Globus pallidus (tissue), 1 donor: ENCODE measurements at regions not wholly inside any gene's neighbourhood (a gene's known extent, or its start where the extent isn't known, plus 50 kb on each side); places are given as distances from the start of the nearest gene placed in this dataset.
"Not testable (repeated sequence)": the region's sequence is repeated elsewhere in the genome, so short reads cannot be mapped to it uniquely, and the experiment has no call there.

ENCODE experiments used
- DNase-seq: peaks from one replicate; pipeline ENCODE4 v3.0.0-alpha.2; 2015; ENCODE audit warnings: low spot score

DNA sequence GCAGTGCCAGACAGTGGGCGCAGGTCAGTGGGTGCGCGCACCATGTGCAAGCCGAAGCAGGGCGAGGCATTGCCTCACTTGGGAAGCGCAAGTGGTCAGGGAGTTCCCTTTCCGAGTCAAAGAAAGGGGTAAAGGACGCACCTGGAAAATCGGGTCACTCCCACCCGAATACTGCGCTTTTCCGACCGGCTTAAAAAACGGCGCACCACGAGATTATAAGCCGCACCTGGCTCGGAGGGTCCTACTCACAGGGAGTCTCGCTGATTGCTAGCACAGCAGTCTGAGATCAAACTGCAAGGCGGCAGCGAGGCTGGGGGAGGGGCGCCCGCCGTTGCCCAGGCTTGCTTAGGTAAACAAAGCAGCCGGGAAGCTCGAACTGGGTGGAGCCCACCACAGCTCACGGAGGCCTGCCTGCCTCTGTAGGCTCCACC lies 77.9 kb downstream of the NR4A2 start:
- not testable (repeated sequence) for DNase-seq

DNA sequence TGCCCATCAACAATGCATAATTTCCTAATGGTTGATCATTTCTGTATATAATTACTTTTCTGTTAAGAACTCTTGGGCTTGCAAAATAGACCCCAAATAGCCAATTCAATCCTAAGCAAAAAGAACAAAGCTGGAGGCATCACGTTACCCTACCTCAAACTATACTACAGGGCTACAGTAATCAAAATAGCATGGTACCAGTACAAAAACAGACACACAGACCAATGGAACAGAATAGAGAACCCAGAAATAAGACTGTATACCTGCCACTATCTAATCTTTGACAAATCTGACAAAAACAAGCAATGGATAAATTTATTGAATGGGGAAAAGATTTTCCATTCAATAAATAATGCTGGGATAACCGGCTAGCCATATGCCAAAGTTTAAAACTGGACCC lies 78.8 kb downstream of the NR4A2 start:
- no peak for DNase-seq

DNA sequence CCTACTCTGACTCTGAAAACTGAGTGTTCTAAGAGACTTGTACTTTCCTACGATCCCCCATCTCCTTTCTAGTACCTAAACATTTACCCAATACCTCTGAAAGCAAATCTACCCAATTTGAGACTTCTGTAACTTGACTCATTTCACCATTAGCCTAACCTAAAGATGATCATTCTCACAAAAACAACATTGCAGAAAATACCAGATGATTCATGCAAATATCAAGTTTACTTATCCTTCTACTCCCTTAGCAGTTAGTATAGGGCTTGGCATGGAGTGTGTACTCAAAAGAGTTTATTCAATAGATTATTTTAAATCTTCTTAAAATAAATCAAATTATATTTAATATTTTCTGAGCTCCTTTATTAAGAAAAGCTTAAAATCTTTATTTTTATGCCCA lies 89.6 kb downstream of the NR4A2 start:
- DNase-seq = no peak

DNA sequence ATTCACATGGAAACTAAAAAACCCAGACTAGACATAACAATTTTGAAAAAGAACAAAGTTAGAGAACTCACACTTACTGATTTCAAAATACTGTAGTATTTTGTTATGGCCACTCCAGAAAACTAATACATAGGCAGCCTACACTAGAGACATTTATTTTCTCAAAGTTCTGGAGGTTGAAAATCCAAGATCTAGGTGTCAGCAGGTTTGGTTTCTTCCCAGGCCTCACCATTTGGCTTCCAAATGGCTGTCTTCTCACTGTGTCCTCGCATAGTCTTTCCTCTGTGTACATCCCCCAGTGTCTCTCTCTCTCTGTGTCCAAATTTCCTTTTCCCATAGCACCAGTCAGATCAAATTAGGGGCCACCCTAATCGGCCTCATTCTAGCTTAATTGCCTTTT lies 95.0 kb downstream of the NR4A2 start:
- no peak for DNase-seq

DNA sequence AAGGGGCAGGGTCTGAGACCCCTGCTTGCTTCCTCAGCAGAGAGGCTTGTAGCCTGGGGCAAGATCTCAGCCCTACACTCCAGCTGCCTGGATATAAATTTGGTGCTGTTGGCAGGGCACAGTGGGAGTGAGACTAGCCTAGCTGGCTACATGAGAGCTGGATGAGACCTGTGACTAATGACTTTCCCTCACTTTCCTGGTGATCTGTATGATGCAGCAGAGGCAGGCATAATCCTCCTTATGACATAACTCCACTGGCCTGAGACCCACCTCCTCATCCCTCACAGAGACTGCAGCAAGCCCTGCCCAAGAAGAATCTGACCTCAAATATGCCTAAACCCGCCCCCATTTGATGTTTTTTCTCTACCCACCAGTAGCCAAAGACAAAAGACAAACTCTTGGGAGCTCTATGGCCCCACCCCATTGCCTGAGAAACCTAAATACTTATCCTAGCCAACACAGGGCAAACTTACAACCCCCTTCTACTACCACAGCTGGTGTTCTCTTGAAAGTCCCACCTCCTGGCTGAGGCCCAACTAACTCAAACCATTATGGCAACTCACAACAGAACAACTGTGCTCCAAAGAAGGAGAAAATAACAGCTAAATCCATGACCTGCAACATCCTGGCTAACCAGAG lies 102.7 kb downstream of the NR4A2 start:
- no peak for DNase-seq

DNA sequence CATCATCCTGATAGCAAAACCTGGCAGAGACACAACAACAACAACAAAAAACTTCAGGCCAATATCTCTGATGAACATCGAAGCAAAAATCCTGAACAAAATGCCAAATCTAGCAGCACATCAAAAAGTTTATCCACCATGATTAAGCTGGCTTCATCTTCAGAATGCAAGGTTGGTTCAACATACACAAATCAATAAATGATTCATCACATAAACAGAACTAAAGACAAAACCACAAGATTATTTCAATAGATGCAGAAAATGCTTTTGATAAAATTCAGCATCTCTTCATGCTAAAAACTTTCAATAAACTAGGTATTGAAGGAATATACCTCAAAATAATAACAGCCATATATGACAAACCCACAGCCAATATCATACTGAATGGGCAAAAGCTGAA lies 109.2 kb downstream of the NR4A2 start:
- not testable (repeated sequence) for DNase-seq

DNA sequence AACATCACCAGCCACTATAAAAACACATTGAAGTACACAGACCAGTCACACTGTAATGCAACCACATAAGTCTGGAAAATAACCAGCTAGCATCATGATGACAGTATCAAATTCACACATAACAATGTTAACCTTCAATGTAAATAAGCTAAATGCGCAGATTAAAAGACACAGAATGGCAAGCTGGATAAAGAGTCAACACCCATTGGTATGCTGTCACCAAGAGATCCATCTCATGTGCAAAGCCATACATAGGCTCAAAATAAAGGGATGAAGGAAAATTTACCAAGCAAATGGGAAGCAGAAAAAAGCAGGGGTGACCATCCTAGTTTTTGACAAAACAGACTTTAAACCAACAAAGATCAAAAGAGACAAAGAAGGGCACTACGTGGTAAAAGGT lies 110.8 kb downstream of the NR4A2 start:
- DNase-seq = no peak

DNA sequence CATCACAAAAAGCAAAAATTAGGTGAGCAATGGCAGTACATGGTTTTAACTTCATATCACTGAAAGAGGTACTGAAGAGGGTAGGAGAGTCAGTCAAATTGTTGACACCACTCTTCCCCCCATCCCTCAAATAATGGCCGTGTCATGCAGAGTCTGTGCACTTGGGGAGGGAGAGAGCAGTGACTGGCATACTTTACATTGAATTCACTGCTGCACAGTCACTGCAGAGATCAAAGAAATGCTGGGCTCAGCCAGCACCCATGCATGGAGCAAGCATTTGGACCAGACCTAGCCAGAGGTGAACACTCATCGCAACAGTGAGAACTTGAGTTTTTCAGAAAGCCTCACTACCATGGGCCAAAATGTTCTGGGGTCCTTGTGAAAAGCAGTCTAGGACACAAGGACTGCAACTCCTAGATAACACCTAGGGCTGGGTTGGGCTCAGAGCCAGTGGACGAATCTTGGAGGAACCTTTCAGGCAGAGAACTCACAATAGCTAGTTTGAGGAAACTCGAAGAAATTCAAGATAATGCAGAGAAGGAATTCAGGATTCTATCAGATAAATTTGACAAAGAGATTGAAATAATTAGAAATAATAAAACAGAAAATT lies 112.9 kb downstream of the NR4A2 start:
- DNase-seq = no peak

DNA sequence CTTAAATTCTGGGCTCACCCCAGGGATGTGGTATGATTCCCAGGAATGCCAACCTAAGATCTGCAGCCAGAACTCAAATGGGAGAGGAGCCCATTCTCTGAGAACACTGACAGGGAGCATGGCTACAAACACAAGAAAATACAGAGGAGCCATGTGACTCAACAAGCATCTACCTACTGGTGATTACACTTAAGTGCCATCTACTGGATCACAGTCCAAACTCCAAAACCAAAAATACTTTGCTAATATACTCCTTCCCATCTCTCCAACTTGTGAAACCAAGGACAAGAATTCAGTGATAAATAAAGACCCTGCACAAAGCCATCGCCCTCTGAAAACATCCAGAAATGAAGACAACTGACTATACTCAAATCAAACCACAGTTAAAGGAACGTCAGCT lies 116.9 kb downstream of the NR4A2 start:
- DNase-seq = no peak

DNA sequence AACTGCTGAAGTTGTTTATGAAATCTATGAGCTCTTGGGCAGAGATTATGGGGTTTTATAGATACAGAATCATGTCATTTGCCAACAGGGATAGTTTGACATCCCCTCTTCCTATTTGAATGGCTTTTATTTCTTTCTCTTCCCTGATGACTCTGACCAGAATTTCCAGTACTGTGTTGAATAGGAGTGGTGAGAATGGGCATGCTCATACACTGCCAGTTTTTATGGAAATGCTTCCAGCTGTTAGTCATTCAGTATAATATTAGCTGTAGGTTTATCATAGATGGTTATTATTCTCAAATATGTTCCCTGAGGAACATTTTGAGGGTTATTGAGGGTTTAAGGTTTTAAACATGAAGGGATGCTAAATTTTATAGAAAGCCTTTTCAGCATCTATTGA lies 121.2 kb downstream of the NR4A2 start:
- no peak for DNase-seq

DNA sequence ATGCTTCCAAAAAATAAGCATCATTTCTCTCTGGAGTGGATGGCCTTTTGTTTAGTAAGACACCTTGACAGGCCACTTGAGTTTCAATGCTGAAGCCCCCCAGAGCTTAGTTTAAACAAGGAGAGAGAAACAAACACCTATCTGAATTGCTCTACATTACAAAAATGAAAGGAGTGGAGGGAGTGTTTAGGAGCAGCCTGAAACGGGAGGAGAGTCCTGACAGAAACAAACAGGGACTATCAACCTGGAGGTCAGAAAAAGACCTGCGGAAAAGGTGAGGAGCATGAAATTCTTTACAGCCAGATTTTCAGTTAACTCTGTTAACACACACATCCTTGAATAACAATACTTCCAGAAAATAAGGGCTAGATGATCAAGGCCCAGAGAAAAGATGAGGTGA lies 126.2 kb downstream of the NR4A2 start:
- DNase-seq = no peak

DNA sequence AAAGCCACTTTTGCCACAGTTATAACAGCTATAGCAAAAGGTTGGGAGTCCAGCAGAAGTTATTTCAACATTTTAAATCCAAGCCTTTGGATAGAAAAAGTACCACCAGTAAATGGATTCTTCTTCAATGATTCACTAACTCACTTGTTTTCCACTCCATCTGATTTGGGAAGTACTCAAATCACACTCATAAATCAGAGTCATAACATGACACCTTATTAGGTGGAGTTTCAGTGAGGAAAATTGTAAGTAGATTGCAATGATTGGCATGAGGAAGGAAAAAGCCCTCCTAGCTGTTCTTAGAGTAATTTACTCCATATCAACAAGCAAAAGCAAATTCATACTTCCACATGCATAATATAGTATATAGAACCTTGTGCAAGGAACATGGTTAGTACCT lies 132.9 kb downstream of the NR4A2 start:
- DNase-seq = no peak

DNA sequence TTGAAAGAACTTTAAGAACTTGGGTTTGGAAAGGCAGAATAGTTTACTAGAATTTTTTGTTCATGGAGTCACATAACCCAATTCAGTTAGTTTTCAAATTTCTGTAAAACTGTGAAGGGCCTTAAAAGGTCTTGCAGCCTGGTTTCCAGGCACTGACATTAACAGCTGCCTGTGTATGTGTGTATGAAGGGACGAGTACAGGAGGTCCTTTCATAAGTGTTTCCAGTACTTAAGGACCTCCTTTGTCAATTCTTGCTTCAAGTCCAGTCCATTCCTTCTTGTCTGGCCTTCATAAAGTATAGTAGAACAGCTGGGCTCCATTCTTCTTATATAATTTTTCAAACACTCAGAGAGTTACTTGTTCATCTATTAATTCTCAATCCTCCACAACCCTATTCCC lies 136.5 kb downstream of the NR4A2 start:
- DNase-seq = no peak

DNA sequence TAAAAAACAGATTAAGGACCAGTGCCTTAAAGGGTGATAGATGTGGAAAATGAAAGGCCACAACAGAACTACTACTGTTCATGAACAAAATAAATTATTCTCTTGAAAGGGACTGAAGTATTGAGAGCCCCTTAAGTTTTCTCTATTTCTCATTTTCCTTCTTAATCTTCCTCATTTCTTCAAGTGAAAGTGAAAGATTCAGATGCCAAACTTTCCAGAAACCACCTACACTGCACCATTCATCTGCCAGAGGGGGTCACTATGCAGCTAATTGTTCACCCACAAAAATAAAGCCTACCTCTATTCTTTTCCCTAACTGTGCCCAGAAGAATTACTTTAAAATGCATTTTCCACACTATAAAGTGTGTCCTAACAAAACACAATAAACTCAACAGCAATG lies 140.1 kb downstream of the NR4A2 start:
- no peak for DNase-seq

DNA sequence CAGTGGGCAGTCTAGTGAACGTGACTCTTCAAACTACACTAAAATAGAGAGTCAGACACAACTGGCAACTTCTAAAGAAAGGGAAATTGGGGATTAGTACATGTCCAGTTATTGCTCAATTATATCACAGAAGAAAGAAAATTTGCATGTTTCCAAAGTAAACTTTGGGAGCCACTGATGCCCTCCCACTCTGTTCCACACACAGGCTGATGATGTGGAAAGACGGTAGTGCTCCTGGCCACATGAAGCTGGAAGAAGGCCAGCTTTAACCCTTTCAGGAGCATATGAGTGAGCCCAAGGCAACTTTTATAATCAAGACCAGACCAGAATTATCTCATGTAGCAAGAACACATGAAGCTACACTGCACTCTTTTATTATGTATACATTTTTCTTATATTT lies 141.0 kb downstream of the NR4A2 start:
- DNase-seq = no peak

DNA sequence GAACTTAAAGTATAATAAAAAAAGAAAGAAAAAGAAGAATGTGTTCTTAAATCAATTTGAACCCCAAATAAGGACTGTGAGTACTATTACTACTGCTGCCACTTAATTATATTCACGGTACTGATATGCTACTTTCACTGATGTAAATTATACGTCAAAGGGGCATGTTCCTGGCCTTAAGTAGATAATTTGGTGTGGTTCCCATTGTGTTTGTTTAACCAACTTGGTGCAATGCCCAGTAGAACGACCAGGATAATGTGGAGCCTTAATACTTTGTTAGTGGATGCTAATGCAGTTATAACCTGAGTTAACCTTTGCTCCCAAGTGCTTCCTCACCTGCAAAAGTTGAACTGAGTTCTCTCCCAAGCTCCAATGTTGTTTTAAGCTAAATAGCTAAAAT lies 142.0 kb downstream of the NR4A2 start:
- DNase-seq = no peak

DNA sequence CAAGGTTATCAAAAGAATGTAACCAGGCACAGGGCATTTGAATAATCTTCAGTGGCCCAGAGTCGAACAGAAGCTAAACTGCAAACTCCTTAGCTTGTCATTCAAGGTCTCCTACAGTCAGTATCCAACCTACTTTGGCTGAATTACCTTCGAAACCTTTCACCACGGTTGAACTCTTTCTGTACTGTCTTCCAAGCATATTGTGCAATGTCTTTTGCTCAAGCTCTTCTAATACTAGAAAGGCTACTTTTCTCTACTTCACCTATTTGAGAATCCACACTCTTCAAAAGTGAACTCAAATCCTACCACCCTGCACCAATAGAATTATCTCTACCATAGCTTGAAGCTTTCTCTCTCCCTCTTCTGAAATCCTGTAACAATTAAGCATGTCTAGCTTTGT lies 142.9 kb downstream of the NR4A2 start:
- no peak for DNase-seq

DNA sequence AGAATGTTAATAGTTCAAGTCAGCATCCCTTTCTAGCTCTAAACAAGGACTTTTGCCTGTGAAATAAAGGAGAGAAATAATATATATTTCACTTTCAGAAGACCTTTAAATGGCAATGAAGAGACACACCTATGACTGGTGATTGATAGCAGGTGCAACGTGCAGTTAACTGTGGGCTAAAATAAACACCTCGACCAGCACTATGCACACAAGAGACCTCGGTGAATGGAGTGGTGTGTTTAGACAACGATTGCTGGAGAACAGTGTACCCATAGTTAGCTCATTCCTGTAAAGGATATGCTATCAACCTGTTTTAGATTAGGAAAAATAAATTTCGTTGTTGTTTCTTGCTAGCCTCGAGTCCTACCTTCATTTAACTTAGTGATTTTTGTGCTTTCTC lies 143.4 kb downstream of the NR4A2 start:
- no peak for DNase-seq

DNA sequence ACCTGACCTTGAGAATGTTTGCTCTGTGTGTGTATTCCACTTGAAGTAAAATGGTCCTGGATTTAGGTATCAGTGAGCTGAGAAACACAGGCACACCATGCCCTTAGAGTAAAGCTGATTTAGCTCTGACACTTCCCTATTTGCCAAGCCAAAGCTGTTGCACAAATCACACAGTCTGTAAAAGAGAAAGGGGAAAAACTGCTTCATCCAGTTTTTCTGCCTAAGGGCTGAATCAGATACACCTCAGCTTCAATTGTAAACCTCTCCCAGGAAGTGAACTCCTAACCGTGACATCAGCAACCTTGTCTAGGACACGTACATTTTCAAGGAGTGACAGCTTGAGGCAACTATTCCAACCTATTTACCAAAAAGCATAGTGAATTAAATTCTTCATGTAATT lies 150.4 kb downstream of the NR4A2 start:
- DNase-seq = no peak

DNA sequence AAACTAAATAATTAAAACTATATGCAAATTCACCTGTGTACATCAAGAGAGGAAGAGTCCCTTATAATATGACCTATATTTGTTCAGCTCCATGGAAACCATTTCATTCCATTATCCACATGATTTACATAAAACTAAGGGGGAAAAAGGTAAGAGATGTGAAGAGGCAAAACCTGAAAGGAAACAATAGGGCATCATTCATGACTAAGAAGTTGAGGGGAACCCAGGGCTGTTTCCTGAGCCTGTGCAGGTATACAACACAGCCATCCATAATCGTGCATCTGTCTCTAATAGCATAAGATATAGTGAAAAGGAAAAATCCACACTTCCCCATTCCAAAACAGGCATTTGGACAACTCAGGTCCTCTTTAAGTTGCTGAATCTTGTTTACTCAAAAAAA lies 151.3 kb downstream of the NR4A2 start:
- DNase-seq = no peak

DNA sequence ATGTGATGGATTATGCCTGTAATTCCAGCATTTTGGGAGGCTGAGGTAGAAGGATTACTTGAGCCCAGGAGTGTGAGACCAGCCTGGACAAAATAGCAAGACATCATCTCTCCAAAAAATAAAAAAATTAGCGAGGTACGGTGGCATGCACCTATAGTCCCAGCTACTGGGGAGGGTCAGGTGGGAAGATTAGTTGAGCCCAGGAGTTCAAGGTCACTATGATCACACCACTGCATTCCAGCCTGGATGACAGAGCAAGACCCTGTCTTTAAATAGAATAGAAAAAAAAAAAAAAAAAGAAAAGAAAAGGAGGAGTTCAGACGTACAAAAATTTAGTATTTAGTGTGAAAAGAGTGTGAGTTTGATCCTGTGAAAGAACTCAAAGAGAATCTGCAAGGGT lies 154.9 kb downstream of the NR4A2 start:
- DNase-seq = no peak

DNA sequence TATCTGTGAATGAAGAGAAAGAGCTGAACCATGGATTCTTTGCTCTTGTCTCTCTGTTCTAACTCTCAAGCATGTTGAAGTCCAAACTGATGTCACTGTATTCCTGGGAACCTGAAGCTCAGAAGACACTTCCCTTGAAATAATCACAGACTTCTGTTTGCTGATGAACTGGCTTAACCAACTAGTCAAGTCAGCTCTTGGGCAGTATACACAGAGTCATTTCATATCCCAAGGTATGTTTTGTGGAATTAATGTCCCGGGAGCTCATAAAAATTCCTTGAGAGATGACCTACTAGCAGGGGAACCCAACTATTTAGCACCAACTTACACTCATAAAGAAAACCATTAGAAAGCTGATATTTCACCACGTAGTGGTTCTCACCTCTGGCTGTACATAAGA lies 156.6 kb downstream of the NR4A2 start:
- no peak for DNase-seq

DNA sequence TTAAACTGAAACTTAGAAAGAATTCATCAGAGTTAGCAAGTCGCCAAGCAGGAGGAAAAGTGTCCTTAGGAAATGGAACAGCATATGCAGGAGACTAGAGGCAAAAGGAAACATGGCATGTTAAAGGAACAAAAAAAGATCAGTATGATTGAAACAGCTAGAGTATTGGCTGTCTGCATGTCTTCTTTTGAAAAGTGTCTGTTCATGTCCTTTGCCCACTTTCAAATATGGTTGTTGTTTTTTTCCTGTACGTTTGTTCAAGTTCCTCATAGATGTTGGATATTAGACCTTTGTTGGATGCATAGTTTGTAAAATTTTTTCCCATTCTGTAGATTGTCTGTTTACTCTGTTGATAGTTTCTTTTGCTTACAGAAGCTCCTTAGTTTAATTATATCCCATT lies 161.6 kb downstream of the NR4A2 start:
- DNase-seq = no peak

DNA sequence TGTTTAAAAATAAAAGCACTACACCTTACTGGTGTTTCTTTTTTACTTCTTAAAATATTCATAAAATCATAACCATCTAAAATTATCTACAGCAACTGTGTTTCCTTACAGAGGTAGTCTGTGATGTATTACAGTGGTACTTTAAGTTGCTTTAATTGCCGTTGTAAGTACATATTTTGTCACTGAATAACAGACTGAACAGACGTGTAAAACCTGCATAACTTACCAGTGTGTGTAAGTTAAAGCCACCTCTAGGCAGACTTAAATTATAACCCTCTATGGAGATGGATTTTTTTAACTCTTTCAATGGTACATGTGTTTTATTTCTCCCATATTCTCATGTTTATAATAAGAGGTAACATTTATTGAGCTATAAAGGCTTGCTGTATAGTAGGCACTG lies 166.8 kb downstream of the NR4A2 start:
- DNase-seq = no peak
